HepG2 (cell line): ENCODE measurements at regions not wholly inside any gene's neighbourhood (a gene's known extent, or its start where the extent isn't known, plus 50 kb on each side); places are given as distances from the start of the nearest gene placed in this dataset.
A peak's percentile ranks its signal among the peaks of the same experiment; 100 is the strongest.

Experiments used
- ATAC-seq: fragments of 200-7000 bp; cut with Tn5 transposase; 3 replicates; pipeline ENCODE4 v1.9.1; 2020; ENCODE audit warnings: mild to moderate bottlenecking, moderate library complexity
- BruUV-seq: library from RNA; stranded (reverse); fragments of 400-500 nt; replicated peaks from 2 replicates; lab custom pipeline; 2021; lab: Mats Ljungman, UMichigan
- CTCF ChIA-PET: fragments of 300-600 bp; formaldehyde crosslinking; extraction: SDS; loops from one replicate; lab custom pipeline; 2021; ENCODE audit warnings: low total read pairs, inconsistent platforms, low intra/inter-chr PET ratio; lab: Yijun Ruan, JAX
- POLR2A ChIA-PET: fragments of 350-600 bp; sonication (Branson Sonifier 250); formaldehyde crosslinking; loops from one replicate; lab custom pipeline; 2020; ENCODE audit warnings: antibody characterized with exemption, inconsistent platforms; lab: Yijun Ruan, JAX
- DNase-seq: peaks from one replicate; pipeline ENCODE4 v3.0.0-alpha.2; 2015; ENCODE audit warnings: low spot score
- FAIRE-seq: peaks from 3 replicates; lab custom pipeline; 2011; peaks lifted over from hg19 to GRCh38; lab: Jason Lieb, UNC
- H2AFZ ChIP-seq: one replicate; pipeline ENCODE4 v1.6.1; 2011; ENCODE audit warnings: low read length, inconsistent platforms
- H3K27ac ChIP-seq: fragments of 300-600 bp; 3 replicates; pipeline ENCODE4 v1.8.0; 2011; ENCODE audit warnings: mixed run types, mild to moderate bottlenecking, mixed read lengths, low read length, inconsistent platforms; ENCODE audit not compliant: insufficient read depth; ENCODE audit errors: extremely low read length
- H3K27me3 ChIP-seq, 2 experiments: fragments of 200-600 bp in 1 of 2; 2 replicates in 1 of 2; 3 replicates in 1 of 2; pipeline versions ENCODE4 v1.6.0 to v1.8.0; 2011; ENCODE audit warnings: low read length in 2 of 2, mild to moderate bottlenecking in 2 of 2, moderate library complexity in 2 of 2, inconsistent platforms in 1 of 2; ENCODE audit not compliant: insufficient read depth in 2 of 2, control insufficient read depth in 1 of 2
- H3K36me3 ChIP-seq, 2 experiments: fragments of 200-600 bp in 1 of 2; replicated peaks in 1 of 2; 2 replicates in 1 of 2; 3 replicates in 1 of 2; pipeline versions ENCODE4 v1.5.1 to v1.8.0; 2011; ENCODE audit warnings: low read length in 2 of 2, inconsistent platforms in 1 of 2; ENCODE audit not compliant: insufficient read depth in 2 of 2, control insufficient read depth in 1 of 2
- H3K4me1 ChIP-seq: 2 replicates; pipeline ENCODE4 v1.5.1; 2012; ENCODE audit warnings: low read length, inconsistent platforms; ENCODE audit not compliant: insufficient read depth
- H3K4me2 ChIP-seq: 2 replicates; pipeline ENCODE4 v1.6.0; 2011; ENCODE audit warnings: low read depth, low read length, inconsistent platforms
- H3K4me3 ChIP-seq, 3 experiments: fragments of 200-600 bp in 1 of 3; sonication (generic), shearing (Covaris generic) in 1 of 3; replicated peaks in 1 of 3; 2 replicates each; pipeline ENCODE4 v1.5.1; 2011 to 2016; ENCODE audit warnings: low read length in 3 of 3, inconsistent platforms in 2 of 3, low read depth in 2 of 3, mild to moderate bottlenecking in 2 of 3, control low read depth in 1 of 3, mixed read lengths in 1 of 3; ENCODE audit not compliant: insufficient read depth in 1 of 3
- H3K79me2 ChIP-seq: one replicate; pipeline ENCODE4 v1.6.1; 2011; ENCODE audit warnings: low read length, inconsistent platforms; ENCODE audit not compliant: insufficient read depth
- H3K9ac ChIP-seq: 2 replicates; pipeline ENCODE4 v1.6.0; 2011; ENCODE audit warnings: mild to moderate bottlenecking, low read depth, low read length, inconsistent platforms; ENCODE audit not compliant: insufficient read depth
- H3K9me3 ChIP-seq: 2 replicates; pipeline ENCODE4 v1.5.1; 2012; ENCODE audit warnings: mild to moderate bottlenecking, low read length
- H4K20me1 ChIP-seq: 2 replicates; pipeline ENCODE4 v1.6.0; 2011; ENCODE audit warnings: inconsistent platforms, mild to moderate bottlenecking, low read length, moderate library complexity; ENCODE audit not compliant: insufficient read depth
- AGO1 ChIP-seq: fragments of 200-400 bp; formaldehyde crosslinking; IDR thresholded peaks from 2 replicates; pipeline ENCODE4 v1.6.1; 2017; ENCODE audit warnings: mild to moderate bottlenecking, low read depth, low read length, moderate library complexity; ENCODE audit not compliant: poor library complexity, severe bottlenecking
- GABPA ChIP-seq, 2 experiments: IDR thresholded peaks; 2 replicates each; pipeline ENCODE4 v1.6.1; 2011 to 2016; ENCODE audit warnings: low read depth in 2 of 2, low read length in 1 of 2, missing biosample characterization in 1 of 2, missing genetic modification characterization in 1 of 2
- KAT7 ChIP-seq: IDR thresholded peaks from 2 replicates; pipeline ENCODE4 v1.6.1; 2018; ENCODE audit warnings: borderline replicate concordance, missing compliant biosample characterization
- MBD4 ChIP-seq: IDR thresholded peaks from 2 replicates; pipeline ENCODE4 v1.6.1; 2012; ENCODE audit warnings: low read length, inconsistent platforms, borderline replicate concordance
- MYC ChIP-seq: sonication (generic); formaldehyde crosslinking; IDR thresholded peaks from 2 replicates; pipeline ENCODE4 v1.9.0; 2021; ENCODE audit warnings: missing genetic modification reagents, borderline replicate concordance
- PHF20 ChIP-seq: sonication (generic); formaldehyde crosslinking; IDR thresholded peaks from 2 replicates; pipeline ENCODE4 v1.5.0; 2020; ENCODE audit warnings: mild to moderate bottlenecking, missing genetic modification reagents
- PHF8 ChIP-seq: sonication (generic); formaldehyde crosslinking; IDR thresholded peaks from 2 replicates; pipeline ENCODE4 v1.5.0; 2020; ENCODE audit warnings: missing genetic modification reagents
- REPIN1 ChIP-seq: sonication (generic); formaldehyde crosslinking; IDR thresholded peaks from 2 replicates; pipeline ENCODE4 v1.8.0; 2022; ENCODE audit warnings: missing genetic modification reagents, low read depth, mild to moderate bottlenecking, borderline replicate concordance
- RNF2 ChIP-seq: fragments of 450-650 bp; conservative IDR thresholded peaks from 2 replicates; pipeline ENCODE4 v1.6.1; 2016; ENCODE audit warnings: low read depth
- SP5 ChIP-seq: IDR thresholded peaks from 2 replicates; pipeline ENCODE4 v1.6.1; 2016; ENCODE audit warnings: low read depth, borderline replicate concordance
- ZNF446 ChIP-seq: sonication (generic); formaldehyde crosslinking; IDR thresholded peaks from 2 replicates; pipeline ENCODE4 v1.5.0; 2020; ENCODE audit warnings: mild to moderate bottlenecking, missing genetic modification reagents
- ZNF468 ChIP-seq: sonication (generic); formaldehyde crosslinking; IDR thresholded peaks from 2 replicates; pipeline ENCODE4 v1.8.0; 2022; ENCODE audit warnings: mild to moderate bottlenecking, moderate library complexity, missing genetic modification reagents
- ZNF558 ChIP-seq: sonication (generic); formaldehyde crosslinking; IDR thresholded peaks from 2 replicates; pipeline ENCODE4 v1.9.0; 2022; ENCODE audit warnings: mild to moderate bottlenecking, missing genetic modification reagents, borderline replicate concordance
- ZNF839 ChIP-seq: sonication (generic); formaldehyde crosslinking; IDR thresholded peaks from 2 replicates; pipeline ENCODE4 v1.4.0; 2020; ENCODE audit warnings: missing genetic modification reagents, mild to moderate bottlenecking, borderline replicate concordance
- WGBS: methylation state at CpG from one replicate; pipeline ENCODE4 v1.1.6; 2017; ENCODE audit warnings: low lambda C conversion rate; 5-methylcytosine and 5-hydroxymethylcytosine counted together
- in situ Hi-C: cut with HindIII; loops from 2 replicates; pipeline ENCODE4 v1.10.0; 2017; ENCODE audit warnings: low pct_unique_long_range_greater_than_20kb; ENCODE audit not compliant: extremely low pct_ligation_motif_present
- intact Hi-C: fragments of 100-400 bp; cut with micrococcal nuclease; formaldehyde crosslinking; loops from one replicate; pipeline ENCODE4 v1.10.0; 2022; ENCODE audit not compliant: unreplicated experiment
- TF ChIP-seq, protein P1 (sequence below): sonication (generic); formaldehyde crosslinking; IDR thresholded peaks from 2 replicates; pipeline ENCODE4 v1.8.0; 2022; ENCODE audit warnings: low read depth, missing genetic modification reagents

DNA sequence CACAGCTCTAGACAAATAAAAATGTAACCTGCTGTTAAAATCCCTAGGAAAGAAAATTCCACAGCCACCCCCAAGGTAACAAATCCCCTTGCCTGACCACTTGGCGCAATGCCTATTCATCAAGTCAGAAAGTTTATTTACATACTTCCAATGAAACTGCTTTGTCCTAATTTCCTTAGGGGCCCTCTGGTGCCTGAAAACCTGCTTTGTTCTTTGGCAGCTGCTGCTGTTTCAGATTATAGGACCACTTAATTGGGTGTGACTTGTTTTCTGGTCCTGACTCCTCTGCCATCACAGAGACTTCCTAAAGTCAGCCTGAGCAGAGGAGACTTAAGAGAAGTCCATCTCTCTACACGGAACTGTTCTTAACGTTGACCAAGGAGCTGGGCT lies 323.6 kb downstream of the UBE3D start:
- no peak for ATAC-seq
- in situ Hi-C loops (no loop called here), intact Hi-C loops (no loop called here)
- H3K36me3 ChIP-seq = no peaks in the 10 kb centered on the region
- no peak for FAIRE-seq
- no TSS peak for BruUV-seq
- no peak overlapping the region for H3K4me2 ChIP-seq
- no peaks in the 10 kb centered on the region for H3K79me2 ChIP-seq
- no peak overlapping the region for H3K4me3 ChIP-seq
- no peak overlapping the region for H3K27ac ChIP-seq
- no peak overlapping the region for H3K9ac ChIP-seq
- TF ChIP-seq PHF8 (CRISPR knock-in tag) = no peak
- no peak for TF ChIP-seq RNF2
- TF ChIP-seq GABPA (IDR thresholded peaks at IDR 0.05; ENCODE audit: low read depth, low read length) = no peak
- TF ChIP-seq GABPA (CRISPR knock-in tag; IDR thresholded peaks at IDR 0.05; ENCODE audit: low read depth) = no peak
- no peak for TF ChIP-seq REPIN1 (CRISPR knock-in tag)
- no peaks in the 10 kb centered on the region for H4K20me1 ChIP-seq
- CTCF ChIA-PET = no interaction called here
- no peaks in the 10 kb centered on the region for H3K27me3 ChIP-seq
- no peak for DNase-seq
- H3K4me1 ChIP-seq = peaks cover 30% of the 10 kb centered on the region
- 85% methylated on average over 1 of the region's 3 CpGs for WGBS
- POLR2A ChIA-PET = no interaction called here
- H2AFZ ChIP-seq = no peak overlapping the region
- no peaks in the 10 kb centered on the region for H3K9me3 ChIP-seq

DNA sequence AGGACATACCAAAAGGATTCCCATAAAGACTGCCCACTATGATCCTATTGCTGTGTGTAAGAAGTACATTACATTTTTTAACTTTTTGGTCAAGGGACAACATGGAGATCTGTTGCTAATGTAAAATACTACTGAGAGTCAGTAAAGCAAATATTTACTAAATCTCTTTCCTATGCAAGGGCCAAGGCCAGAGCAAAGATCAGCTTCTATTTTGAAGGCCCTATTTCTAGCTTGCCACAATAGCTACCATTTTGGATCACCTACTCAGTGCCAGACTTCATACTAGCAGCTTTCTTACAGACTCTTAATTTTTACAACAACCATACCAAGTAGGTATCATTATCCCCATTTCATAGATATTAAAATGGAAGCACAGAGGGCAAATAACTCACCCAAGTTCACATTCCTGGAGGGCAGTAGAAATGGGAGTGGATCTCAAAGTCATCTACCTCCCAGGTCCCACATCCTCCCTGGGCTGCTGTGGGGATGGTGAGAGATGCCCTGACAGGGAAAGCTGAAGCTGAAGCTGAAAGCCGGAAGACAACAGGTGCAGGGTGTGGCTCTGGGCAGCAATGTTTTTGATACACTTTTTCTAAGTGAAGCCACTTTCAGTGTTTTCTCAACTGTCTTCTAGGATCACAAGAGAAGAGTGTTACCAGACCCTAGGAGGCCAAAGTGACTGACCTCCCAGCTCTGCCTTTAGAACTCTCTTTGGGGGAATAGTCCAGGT lies 321.2 kb downstream of the UBE3D start:
- DNase-seq (peak; percentile 15), FAIRE-seq (no peak), ATAC-seq (peak; percentile 83)
- BruUV-seq = no TSS peak
- ChIA-PET CTCF (no interaction called here), POLR2A (no interaction called here)
- Histone ChIP-seq H3K4me1 (peaks cover 30% of the 10 kb centered on the region), H2AFZ (no peak overlapping the region), H3K27ac (no peak overlapping the region), H3K79me2 (no peaks in the 10 kb centered on the region), H3K9ac (no peak overlapping the region), H3K9me3 (no peaks in the 10 kb centered on the region), H3K4me3 (no peak overlapping the region), H4K20me1 (no peaks in the 10 kb centered on the region), H3K27me3 (no peaks in the 10 kb centered on the region), H3K36me3 (no peaks in the 10 kb centered on the region), H3K4me2 (peak overlapping the region; percentile 42)
- 85% methylated on average over 1 of the region's 1 CpG for WGBS
- intact Hi-C loops (no loop called here), in situ Hi-C loops (no loop called here)
- TF ChIP-seq SP5 (no peak), MYC (no peak), ZNF446 (CRISPR knock-in tag) (no peak), AGO1 (no peak), ZNF468 (CRISPR knock-in tag) (no peak), PHF20 (CRISPR knock-in tag) (no peak), MBD4 (no peak), ZNF839 (no peak), KAT7 (CRISPR knock-in tag) (no peak), ZNF558 (CRISPR knock-in tag) (no peak)
- TF ChIP-seq, protein P1, sequence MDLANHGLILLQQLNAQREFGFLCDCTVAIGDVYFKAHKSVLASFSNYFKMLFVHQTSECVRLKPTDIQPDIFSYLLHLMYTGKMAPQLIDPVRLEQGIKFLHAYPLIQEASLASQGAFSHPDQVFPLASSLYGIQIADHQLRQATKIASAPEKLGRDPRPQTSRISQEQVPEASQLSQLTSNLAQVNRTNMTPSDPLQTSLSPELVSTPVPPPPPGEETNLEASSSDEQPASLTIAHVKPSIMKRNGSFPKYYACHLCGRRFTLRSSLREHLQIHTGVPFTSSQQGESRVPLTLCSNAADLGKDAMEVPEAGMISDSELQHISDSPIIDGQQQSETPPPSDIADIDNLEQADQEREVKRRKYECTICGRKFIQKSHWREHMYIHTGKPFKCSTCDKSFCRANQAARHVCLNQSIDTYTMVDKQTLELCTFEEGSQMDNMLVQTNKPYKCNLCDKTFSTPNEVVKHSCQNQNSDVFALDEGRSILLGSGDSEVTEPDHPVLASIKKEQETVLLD (CRISPR knock-in tag) = no peak
